ENCODE measurements at regions not wholly inside any gene's neighbourhood (a gene's known extent, or its start where the extent isn't known, plus 50 kb on each side); places are given as distances from the start of the nearest gene placed in this dataset.

DNA sequence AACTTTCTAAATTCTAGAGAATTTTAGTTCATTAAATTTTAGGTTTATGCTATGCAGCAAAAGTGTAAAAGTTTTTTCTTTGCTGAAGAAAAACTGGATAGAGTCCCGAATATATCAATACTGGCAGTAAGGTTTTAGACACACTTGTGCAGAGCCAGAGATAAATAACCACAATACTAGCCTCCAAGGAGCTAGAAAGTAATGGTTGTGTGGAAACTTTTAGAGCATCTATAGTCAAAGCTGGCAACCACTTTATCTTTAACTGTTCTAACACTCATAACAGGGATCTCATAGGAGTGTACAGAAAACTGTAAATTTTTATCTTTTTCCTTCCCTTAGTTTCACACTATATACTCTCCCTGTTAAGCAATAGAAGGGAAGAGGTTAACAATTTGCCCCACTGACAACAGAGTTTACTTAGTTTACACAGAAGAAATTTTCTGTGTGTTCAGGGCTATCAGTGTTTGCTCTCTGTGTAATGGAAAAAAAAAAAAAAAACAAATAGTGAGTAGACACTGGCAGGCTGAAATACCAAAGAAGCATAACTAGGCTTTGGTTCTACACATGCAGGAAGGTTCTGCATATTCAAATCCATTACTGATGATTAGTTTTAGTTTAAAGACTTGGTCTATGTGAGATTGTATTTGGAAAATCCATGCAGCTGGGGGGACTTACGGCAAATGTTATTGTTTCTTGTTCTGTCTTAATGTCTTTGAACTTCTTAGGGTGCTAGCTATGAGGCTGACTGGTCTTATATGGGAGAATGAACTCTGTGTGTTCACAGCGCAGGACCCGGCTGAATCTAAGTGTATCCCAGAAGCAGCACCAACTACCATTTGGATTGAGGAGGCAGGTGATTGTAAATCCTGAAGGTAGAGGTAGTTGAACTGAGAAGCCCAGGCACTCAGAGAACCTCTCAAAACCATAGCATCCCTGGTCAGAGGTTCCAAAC lies 187.6 kb downstream of the PCSK1 start:
- DNase-seq (ENCODE audit: low spot score) = no peak

DNA sequence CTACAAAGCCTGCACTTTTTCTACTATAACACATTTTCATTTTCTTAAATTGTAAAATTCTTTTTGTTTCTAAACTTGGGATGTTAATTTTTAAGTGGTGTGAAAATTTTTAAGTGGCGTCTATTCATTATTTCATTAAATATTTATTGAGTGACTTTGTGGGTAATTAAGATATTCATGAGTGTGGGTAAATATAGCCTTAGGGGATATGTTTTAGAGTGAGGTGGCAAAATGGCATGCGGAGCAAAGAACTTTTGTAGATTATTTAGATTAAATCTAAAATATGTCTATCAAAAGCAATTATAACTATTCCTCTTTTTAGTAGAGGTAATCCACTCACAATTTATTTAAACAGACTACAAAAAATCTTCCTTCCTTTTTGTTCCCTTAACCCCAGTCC lies 188.4 kb downstream of the PCSK1 start:
- no peak for DNase-seq (ENCODE audit: low spot score)

DNA sequence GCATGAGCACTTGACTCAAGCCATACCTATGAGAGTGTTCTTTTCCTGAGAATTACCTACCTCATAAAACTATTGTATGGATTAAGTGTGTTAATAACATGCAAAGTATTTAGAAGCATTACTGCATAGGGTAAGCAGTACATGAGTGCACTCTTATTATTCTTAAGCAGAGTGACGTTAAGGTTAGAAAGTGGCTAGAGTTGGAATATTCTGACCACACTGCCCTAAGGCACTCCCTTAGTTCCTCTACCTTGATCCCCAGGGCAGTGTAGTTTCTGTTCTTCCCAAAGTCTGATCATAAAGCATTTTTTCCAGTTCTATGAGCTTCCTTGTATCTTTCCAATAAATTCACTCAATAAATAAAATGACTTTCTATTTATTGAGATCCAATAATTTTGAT lies 189.2 kb downstream of the PCSK1 start:
- DNase-seq (ENCODE audit: low spot score) = no peak

DNA sequence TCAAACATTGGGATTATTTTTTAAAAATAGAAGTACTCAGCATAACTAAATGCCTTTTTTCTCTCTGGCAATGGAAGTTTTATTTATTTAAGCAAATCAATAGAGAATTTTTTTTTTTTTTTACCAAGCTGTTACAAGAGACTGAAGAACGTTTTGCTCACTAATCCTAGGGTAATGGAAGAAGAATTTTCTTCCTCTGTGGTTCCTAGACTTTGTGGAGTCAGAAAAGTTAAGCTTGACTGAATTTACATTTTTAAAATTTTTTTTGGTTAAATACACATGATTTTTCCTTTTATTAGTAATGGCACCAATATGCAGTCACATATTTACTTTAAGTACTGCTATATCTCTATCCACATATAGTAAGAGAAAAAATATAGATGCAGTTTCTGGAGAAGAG lies 189.8 kb downstream of the PCSK1 start:
- no peak for DNase-seq (ENCODE audit: low spot score)

DNA sequence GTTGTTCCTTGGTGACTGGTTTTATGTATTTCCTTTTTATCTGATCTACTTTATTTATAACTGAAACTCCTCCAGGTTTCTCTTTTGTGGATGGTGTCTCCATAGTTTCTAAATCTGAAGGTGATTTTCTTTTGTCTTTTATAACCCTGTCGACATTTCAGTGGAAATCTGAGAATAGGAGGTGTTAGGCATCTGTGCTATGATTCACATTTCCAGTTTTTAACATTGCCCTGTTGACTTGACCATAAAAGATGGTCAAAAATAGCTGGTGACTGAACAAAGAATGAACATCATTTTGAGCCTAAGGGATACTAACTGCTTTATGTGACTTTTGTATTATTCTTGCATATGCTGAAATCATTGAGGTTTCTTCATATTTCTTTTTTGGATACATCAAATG lies 190.5 kb downstream of the PCSK1 start:
- DNase-seq (ENCODE audit: low spot score) = no peak

DNA sequence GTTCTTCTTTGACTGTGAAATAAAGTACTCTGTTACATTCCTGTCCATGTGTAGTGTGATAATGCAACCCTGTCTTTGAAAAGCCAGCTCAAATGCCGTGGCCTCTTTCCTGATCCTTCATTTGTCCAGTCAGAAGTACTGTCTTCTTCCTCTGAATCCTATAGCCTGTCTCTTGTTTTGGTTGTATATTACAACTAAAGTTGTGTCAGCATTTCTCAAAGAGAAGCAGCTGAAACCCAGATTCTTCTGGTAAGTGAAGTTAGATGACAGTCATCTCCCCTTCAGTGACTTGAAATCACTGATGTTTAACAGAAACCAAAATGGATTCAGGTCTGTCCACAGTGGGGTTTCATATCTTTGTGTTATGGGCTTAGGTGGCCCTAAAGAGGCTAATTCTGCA lies 196.2 kb downstream of the PCSK1 start:
- DNase-seq (ENCODE audit: low spot score) = no peak

DNA sequence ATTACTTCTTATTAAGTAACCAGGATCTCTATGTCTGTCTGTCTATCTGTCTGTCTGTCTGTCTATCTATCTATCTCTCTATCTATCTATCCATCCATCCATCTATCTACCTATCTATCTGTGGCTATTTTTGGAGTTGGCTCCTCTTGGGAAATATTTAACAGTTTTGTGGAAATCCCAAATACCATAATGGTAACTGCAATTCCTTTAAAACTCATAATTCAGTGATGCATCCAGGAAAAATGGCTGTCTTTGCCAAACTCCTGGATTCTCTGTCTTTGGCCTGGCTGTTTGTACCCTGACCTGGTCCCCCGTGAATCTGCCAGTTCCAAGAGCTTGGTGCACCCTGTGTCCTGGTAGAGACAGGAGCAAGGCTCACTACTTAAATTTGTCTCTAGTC lies 197.0 kb downstream of the PCSK1 start:
- DNase-seq (ENCODE audit: low spot score) = no peak

DNA sequence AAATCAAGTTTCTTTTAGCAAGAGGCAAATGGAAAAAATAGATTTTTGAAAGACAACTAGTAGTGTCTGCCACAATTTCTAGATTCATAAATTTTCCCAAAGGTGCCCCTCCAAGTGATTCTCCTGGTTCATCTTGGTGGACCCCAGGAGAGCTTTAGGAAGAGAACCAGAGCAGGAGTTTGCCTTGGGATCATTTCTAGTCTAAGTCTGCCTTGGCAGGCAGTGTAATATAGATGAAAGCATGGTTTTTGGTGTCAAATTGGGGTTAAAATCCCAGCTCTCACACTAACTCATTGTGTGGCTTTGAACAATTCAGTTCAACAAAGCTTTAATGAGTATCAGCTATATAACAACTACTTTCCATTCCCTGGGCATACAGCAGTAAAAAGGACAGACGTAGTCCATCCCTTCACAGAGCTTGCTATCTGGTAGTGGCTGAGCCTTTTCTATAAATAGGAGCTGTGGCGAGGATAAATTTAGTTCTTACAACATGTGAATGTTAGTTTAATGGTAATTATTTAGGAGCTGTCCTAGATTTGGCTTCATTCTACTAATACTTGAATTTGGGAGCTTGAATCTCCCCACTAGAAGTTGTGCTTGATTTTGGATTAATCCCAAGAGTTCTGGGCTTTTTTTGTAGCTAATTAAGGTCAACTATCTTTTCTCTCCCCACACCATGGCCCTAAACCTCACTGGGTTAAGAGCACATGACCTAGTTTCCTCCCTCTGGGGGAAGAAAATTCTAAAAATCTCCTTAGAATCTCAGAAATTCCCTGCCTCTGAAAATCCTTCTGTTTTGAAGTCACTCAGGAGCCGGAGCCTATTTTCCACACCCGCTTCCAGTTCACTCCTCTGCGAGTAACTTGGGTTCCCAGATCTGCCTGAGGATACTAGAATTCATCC lies 197.8 kb downstream of the PCSK1 start:
- DNase-seq (ENCODE audit: low spot score) = no peak

DNA sequence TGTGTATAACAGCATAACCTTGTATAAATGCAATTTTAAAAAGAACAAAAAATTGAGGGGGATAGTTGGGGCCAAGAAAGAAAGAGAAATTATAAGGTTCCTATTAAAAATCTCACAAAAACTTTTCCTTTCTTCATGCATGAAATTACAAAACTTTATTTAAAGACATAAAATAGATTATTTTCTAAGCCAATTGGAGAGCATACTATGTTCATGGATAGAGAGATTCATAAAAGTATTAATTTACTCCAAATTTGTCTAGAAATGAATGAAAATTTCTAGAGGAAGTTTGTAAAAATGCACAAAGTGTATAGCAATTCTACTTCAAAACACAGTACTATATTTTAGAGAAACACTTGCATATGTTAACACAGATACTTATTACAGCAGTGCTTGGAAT lies 200.4 kb downstream of the PCSK1 start:
- DNase-seq (ENCODE audit: low spot score) = no peak

DNA sequence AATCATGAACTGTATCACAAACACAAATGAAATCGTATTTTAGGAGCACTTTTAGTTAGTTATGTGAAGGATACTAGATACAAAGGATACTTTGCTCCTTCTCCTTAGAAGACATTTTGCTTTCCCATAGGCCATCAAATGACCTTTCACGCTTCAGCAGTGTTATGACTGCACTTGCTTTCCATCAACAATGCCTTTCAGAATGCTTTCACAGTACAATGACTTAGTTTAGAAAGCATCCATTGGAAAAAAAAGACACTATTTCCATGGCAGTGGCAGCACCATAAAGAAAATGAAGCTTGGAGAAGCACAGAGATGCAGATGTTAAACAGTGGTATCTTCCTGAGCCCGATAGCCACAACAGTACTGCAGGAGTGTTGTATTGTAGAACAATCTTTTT lies 203.9 kb downstream of the PCSK1 start:
- DNase-seq (ENCODE audit: low spot score) = no peak

DNA sequence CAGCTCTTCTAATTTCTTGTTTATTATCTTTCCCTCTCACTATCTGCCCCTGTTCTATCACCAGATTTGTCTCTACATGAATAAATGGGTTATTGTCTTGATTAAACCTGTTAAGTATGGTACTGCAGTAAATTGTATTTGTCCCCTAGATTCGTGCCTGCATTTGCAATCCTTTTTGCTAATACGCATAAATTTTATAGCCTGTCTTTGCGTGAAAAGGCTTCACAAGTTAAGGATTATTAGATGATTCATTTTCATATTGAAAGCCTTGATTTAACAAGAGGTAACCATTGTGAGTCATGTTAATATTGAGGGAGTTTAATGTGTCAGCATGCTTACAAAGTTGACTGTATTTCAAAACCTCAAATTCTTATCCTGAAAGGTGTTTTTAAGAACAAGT lies 204.6 kb downstream of the PCSK1 start:
- no peak for DNase-seq (ENCODE audit: low spot score)

DNA sequence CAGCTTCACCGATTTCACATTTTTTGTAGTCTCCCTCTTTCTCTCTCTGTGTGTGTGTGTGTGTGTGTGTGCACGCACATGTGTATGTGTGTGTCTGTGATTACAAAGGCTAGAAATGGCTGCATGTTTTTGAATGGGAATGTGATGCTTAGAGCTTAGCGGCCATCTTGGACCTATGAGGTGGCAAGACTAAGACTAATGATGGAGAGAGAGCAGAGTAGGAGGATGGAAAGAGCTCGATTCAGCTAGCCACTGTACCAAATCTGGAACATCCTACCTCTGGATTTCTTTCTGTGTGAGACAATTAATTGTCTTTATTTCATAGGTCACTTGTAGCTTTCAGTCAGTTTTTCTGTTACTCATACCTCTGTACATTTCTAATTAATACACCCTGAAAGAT lies 205.1 kb downstream of the PCSK1 start:
- DNase-seq (ENCODE audit: low spot score) = no peak

DNA sequence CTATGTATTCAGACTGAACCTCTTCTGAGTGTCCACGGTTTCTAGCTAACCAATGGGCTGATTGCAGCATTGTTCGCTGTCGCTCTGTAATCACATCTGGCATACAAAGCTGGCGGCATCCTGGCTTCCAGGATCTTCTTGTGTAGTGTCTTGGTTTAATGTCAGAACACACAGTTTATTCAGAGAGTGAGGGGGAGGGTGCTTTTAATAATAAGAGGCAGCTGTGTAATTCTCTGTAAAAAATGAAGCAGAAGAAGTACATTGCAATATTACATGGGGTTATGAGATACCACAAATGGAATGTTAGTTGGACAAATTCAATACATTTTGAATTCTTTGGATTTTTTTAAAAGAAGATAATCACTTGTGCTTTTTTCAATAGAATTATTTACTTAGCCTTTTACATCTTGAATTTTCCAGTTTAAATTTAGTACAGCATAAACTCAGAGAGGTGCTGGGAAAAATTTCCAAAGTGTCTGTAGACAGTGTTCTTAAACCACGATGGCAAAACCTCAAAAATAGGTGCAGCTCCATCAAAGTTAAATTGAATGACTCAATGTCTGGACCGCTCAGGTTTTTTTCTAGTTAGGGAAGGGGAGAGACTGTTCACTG lies 206.0 kb downstream of the PCSK1 start:
- no peak for DNase-seq (ENCODE audit: low spot score)

DNA sequence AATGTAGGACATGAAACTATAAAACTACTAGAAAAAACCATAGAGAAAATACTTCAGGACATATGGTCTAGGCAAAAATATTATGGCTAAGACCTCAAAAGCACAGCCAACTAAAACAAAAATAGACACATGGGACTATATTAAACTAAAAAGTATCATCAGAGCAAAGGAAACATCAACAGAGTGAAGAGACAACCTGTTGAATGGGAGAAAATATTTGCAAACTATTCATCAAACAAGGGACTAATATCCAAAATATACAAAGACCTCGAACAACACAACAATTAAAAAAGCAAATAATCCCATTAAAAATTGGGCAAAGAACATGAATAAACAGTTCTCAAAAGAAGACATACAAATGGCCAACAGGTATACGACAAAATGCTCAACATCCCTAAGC lies 210.9 kb downstream of the PCSK1 start:
- DNase-seq (ENCODE audit: low spot score) = no peak

DNA sequence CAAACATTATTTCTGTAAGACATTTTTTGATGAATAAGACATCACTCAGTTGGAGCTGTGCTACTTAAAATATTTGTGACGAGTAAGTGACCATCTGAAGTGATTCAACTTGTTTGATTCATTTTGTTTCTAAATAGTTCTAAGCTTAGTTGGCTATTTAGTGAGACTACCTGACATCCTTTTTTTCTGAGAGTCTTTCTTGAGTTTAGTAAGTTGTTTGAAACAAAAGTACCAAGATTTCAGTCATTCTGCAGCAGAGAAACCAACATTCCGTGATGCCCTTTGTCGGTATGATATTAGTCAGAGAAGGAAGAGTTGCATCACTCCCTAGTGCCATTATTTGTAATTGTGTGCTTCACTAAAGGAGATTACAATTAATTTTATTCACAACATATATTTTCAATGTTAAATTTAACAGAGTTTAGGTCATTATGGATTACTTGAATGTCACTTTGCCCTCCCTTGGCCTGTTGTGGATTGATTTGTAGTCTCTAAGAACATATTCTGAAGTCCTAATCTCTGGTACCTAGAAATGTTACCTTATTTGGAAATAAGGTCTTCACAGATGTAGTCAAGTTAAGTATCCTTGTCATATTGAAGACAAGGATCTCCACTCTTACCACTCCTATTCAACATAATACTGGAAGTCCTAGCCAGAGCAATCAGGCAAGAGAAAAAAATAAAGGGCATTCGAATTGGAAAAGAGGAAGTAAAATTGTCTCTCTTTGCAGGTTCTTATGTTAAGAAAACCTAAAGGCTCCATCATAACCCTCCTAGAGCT lies 212.2 kb downstream of the PCSK1 start:
- DNase-seq (ENCODE audit: low spot score) = no peak

DNA sequence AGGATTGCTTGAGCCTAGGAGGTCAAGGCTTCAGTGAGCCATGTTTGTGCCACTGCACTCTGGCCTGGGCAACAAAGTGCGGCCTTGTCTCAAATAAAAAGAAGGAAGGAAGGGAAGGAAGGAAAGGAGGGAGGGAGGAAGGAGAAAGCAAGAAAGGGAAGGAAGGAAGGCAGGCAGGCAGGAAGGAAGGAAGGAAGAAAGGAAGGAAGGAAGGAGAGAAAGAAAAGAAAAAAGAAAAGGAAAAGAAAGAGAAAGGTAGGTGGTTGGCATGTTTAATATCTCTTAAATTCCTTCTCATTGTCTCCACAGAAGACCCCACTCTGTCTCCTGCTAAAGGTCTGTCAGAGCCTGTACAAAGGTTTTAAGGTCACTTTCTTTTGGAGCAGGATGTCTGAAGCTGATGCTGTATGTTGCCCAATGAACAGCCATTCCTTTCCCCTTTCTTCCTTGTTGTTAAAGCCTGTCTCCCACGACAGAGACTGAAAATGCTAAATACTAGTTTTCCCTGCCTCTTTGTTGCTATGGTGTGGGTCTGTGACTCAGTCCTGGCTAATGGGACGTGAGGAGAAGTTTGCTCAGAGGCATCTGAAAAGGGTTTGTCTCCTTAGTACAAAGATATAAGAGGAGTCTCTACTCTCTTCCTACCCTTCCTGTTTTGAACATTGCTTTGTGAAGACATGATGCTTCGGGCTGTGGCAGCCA lies 213.3 kb downstream of the PCSK1 start:
- DNase-seq (ENCODE audit: low spot score) = no peak

DNA sequence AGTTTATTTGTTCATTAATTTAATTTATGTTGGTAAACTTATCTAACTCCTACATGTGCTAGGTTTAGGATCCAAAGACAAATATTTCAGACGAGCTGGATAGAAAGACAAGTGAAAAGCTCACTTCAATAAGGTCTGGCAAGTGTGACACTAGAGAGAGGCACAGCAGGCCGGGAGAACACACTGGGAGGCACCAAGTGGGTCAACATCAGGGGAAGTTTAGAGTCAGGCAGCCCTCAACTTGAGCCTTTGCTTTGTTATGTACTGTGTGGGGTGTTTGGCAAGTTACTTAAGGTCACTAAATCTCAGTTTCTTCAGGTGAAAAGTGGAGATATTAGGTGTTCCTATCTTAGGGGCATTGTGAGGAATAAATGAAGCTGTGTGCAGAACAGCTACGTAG lies 214.4 kb downstream of the PCSK1 start:
- no peak for DNase-seq (ENCODE audit: low spot score)

DNA sequence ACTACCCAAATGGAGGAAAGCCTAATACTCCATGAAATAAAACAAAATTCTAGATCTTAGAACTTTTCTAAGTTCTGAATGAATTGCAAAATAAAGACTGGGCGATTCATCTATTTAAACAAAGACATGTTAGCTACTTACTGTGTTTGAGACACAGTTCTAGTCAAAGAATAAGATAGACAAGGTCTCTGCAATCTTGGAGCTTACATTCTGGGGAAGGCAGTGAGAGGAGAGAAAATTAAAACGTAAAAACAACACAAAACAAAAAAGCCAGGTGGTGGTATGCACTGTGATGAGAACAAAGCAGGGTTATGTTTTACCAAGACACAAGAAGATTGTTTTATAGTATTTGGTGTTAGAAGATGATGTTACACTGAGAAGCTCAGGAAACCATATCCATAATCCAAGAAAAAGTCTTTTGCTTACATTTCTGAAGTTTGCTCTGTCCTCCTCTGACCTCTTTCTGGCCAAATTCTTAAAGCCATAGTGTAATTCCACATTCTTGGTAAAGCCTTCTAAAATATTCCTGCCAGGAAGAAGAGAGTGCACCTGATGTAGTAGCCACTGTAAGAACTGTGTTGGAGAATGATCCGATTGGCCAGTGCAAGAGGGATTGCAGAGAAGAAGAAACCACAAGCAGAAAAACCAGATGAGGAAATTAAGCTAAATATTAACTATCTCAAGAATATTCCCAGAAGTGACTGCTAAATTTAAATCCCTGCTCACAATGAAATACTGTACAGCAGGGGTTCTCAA lies 218.4 kb downstream of the PCSK1 start:
- DNase-seq (ENCODE audit: low spot score) = no peak

DNA sequence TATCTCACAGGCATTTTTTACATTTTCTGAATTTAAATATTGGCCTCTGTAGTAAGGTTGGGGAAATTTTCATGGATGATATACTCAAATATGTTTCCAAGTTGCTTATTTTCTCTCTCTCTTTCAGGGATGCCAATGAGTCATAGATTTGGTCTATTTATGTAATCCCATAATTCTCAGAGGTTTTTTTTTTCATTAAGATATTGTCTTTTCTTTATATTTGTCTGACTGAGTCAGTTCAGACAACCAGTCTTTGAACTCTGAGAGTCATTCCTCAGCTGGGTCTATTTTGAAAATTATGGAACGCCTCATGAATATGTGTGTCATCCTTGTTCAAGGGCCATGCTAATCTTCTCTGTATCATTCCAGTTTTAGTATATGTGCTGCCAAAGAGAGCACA lies 223.2 kb downstream of the PCSK1 start:
- DNase-seq (ENCODE audit: low spot score) = no peak

DNA sequence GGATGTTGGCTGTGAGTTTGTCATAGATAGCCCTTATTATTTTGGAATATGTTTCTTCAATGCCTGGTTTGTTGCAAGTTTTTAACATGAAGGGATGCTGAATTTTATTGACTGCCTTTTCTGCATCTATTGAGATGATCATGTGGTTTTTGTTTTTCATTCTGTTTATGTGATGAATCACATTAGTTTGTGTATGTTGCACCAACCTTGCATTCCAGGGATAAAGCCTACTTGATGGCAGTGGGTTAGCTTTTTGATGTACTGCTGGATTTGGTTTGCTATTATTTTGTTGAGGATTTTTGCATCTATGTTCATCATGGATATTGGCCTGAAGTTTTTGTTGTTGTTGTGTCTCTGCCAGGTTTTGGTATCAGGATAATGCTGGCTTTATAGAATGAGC lies 225.6 kb downstream of the PCSK1 start:
- DNase-seq (ENCODE audit: low spot score) = no peak

DNA sequence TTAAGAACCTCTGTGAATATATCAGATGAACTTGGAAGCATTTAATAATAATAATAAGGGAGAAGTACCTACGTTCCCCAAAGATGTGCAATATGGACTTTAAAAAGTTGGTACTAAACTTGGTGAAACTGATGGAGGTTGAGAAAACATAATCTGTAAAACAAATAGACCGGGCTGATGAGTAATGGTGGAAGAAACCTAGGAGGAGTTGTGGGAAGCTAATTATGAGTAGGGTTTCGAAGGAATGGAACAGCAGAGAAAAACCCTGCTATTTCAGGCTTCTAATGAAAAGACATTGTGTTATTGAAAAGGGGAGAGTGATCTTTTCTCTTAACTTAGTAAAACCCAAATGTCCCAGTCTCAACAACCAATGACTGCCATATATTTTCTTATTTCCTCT lies 229.3 kb downstream of the PCSK1 start:
- DNase-seq (ENCODE audit: low spot score) = no peak
